GM23248 (cell line): ENCODE measurements at regions not wholly inside any gene's neighbourhood (a gene's known extent, or its start where the extent isn't known, plus 50 kb on each side); places are given as distances from the start of the nearest gene placed in this dataset.

Source experiments
- DNase-seq: peaks from one replicate; pipeline ENCODE4 v3.0.0-alpha.2; 2015
- H2AFZ ChIP-seq: fragments of 200-600 bp; sonication (generic); 2 replicates; pipeline ENCODE4 v1.6.1; 2016; ENCODE audit warnings: antibody characterized with exemption
- H3F3A ChIP-seq: fragments of 200-600 bp; sonication (generic); 2 replicates; pipeline ENCODE4 v1.6.1; 2016; ENCODE audit warnings: mild to moderate bottlenecking, antibody characterized with exemption, mixed run types; ENCODE audit not compliant: insufficient read depth
- H3K27ac ChIP-seq: fragments of 200-600 bp; sonication (generic); 2 replicates; pipeline ENCODE4 v1.5.1; 2016; ENCODE audit warnings: mild to moderate bottlenecking
- H3K27me3 ChIP-seq: fragments of 200-600 bp; sonication (generic); replicated peaks from 2 replicates; pipeline ENCODE4 v1.6.1; 2016; ENCODE audit warnings: mild to moderate bottlenecking; ENCODE audit not compliant: insufficient read depth
- H3K36me3 ChIP-seq: fragments of 200-600 bp; sonication (generic); 2 replicates; pipeline ENCODE4 v1.6.1; 2016; ENCODE audit warnings: low read depth, mild to moderate bottlenecking
- H3K4me1 ChIP-seq: fragments of 200-600 bp; sonication (generic); 2 replicates; pipeline ENCODE4 v1.6.1; 2016; ENCODE audit warnings: mild to moderate bottlenecking; ENCODE audit not compliant: insufficient read depth
- H3K4me2 ChIP-seq: fragments of 200-600 bp; sonication (generic); one replicate; pipeline ENCODE4 v1.6.1; 2016; ENCODE audit warnings: mild to moderate bottlenecking; ENCODE audit not compliant: unreplicated experiment
- H3K4me3 ChIP-seq: fragments of 200-600 bp; sonication (generic); 2 replicates; pipeline ENCODE4 v1.5.1; 2016; ENCODE audit warnings: mild to moderate bottlenecking
- H3K79me2 ChIP-seq: fragments of 200-600 bp; sonication (generic); 2 replicates; pipeline ENCODE4 v1.6.1; 2016; ENCODE audit warnings: mild to moderate bottlenecking; ENCODE audit not compliant: insufficient read depth
- H3K9ac ChIP-seq: fragments of 200-600 bp; sonication (generic); 2 replicates; pipeline ENCODE4 v1.6.1; 2016; ENCODE audit warnings: mild to moderate bottlenecking
- H3K9me2 ChIP-seq: fragments of 200-600 bp; sonication (generic); 2 replicates; pipeline ENCODE4 v1.6.1; 2016; ENCODE audit warnings: mixed run types, mild to moderate bottlenecking, moderate library complexity; ENCODE audit not compliant: insufficient read depth
- H3K9me3 ChIP-seq: fragments of 200-600 bp; sonication (generic); one replicate; pipeline ENCODE4 v1.6.1; 2017; ENCODE audit warnings: low read depth
- H4K20me1 ChIP-seq: fragments of 200-600 bp; sonication (generic); 2 replicates; pipeline ENCODE4 v1.6.0; 2016; ENCODE audit not compliant: insufficient read depth
- EZH2 ChIP-seq: fragments of 200-600 bp; sonication (generic); IDR thresholded peaks from 2 replicates; pipeline ENCODE4 v1.6.1; 2018; ENCODE audit warnings: antibody characterized with exemption, mild to moderate bottlenecking; ENCODE audit not compliant: insufficient read depth, poor library complexity, severe bottlenecking
- EZH2phosphoT487 ChIP-seq: fragments of 200-600 bp; sonication (generic); IDR thresholded peaks from 2 replicates; pipeline ENCODE4 v1.6.1; 2018; ENCODE audit warnings: antibody characterized with exemption, moderate library complexity, mild to moderate bottlenecking, low read depth; ENCODE audit not compliant: insufficient read depth
- WGBS, 2 experiments: methylation state at CpG; one replicate each; pipeline ENCODE4 v1.1.6; 2015 to 2017; ENCODE audit warnings: low lambda C conversion rate in 2 of 2, low coverage in 1 of 2; ENCODE audit errors: missing lambda C conversion rate in 2 of 2; 5-methylcytosine and 5-hydroxymethylcytosine counted together
- in situ Hi-C: fragments of 300-500 bp; cut with MboI; formaldehyde crosslinking; loops from 2 replicates; pipeline ENCODE4 v1.15.0; 2020

- peak overlapping the region; percentile 60 for H3K27ac ChIP-seq
- no peak overlapping the region for H3K4me2 ChIP-seq
- no peaks in the 10 kb centered on the region for H3K9me3 ChIP-seq
- H3K36me3 ChIP-seq: no peaks in the 10 kb centered on the region
- H2AFZ ChIP-seq: no peak overlapping the region
- H3K79me2 ChIP-seq: no peaks in the 10 kb centered on the region
- in situ Hi-C loops: no loop called here
- no peaks in the 10 kb centered on the region for H3K9me2 ChIP-seq
- H3F3A ChIP-seq: peaks cover 15% of the 10 kb centered on the region
- TF ChIP-seq EZH2 (no peak), EZH2phosphoT487 (no peak)
- WGBS, 2 experiments: 0 to 4% methylated on average over 2 of the region's 2 CpGs
- peak overlapping the region; percentile 13; the same call in 1 of the 2 replicates for H3K9ac ChIP-seq
- H4K20me1 ChIP-seq: no peaks in the 10 kb centered on the region
- no peak for DNase-seq
- H3K4me3 ChIP-seq: no peak overlapping the region
- peaks cover 23% of the 10 kb centered on the region for H3K4me1 ChIP-seq
- H3K27me3 ChIP-seq: no peaks in the 10 kb centered on the region
Observed at GRCh38 chr10:78932054-78932386, 136.7 kb upstream of the ZMIZ1 start.

GRCh38 chr10:78932861-78933260, 135.9 kb upstream of the ZMIZ1 start:
- no peak overlapping the region for H2AFZ ChIP-seq
- no peaks in the 10 kb centered on the region for H3K36me3 ChIP-seq
- H3F3A ChIP-seq: peaks cover 15% of the 10 kb centered on the region
- H4K20me1 ChIP-seq: no peaks in the 10 kb centered on the region
- TF ChIP-seq EZH2phosphoT487 (no peak), EZH2 (no peak)
- H3K79me2 ChIP-seq: no peaks in the 10 kb centered on the region
- no peaks in the 10 kb centered on the region for H3K9me2 ChIP-seq
- H3K9ac ChIP-seq: no peak overlapping the region
- WGBS, 2 experiments: 97 to 98% methylated on average over 9 of the region's 9 CpGs
- DNase-seq: no peak
- no peak overlapping the region for H3K4me2 ChIP-seq
- in situ Hi-C loops: no loop called here
- no peak overlapping the region for H3K4me3 ChIP-seq
- H3K4me1 ChIP-seq: peaks cover 23% of the 10 kb centered on the region
- H3K9me3 ChIP-seq: no peaks in the 10 kb centered on the region
- no peak overlapping the region for H3K27ac ChIP-seq
- H3K27me3 ChIP-seq: no peaks in the 10 kb centered on the region

DNA sequence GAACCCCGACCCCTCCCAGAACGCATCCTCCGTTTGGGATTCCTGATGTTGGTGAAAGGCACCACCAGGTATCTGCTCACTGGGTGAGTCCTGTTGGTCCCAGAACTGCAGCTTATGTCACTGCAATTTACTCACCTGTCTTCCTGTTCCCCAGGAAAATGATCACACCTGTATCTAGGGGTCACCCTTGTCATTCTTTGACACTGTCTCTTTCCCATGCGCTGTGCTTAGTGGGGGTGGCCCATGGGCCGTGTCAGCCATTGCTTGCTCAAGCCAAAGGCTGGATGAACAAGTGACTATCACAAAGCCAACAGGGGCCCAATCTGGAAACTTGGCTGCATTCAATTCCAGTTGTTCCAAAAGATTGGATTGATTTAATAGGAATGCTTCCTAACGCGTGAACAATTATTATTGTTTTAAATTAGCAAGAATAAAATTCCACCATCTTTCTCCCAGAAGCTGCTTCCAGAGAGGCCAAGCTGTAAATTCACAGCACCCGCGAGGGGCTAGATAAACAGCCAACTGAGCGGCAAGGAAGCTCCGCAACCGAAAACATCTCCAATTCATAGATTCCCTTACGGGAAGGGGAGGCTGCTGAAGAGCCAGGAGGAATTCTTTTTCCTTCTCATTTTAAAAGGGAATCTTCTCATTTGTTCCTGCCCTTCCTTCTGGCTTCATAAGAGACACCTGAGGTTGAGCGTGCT, 134.8 kb upstream of the ZMIZ1 start:
- Histone ChIP-seq H3K9ac (no peak overlapping the region), H3K4me2 (no peak overlapping the region), H3K79me2 (no peaks in the 10 kb centered on the region), H3K27ac (no peak overlapping the region), H3K4me3 (no peak overlapping the region), H3K4me1 (peaks cover 23% of the 10 kb centered on the region), H3K36me3 (no peaks in the 10 kb centered on the region), H3K9me2 (no peaks in the 10 kb centered on the region), H4K20me1 (no peaks in the 10 kb centered on the region), H3K9me3 (no peaks in the 10 kb centered on the region), H3F3A (peaks cover 15% of the 10 kb centered on the region), H2AFZ (no peak overlapping the region), H3K27me3 (no peaks in the 10 kb centered on the region)
- WGBS, 2 experiments: 91 to 93% methylated on average over 14 of the region's 14 CpGs
- no peak for DNase-seq
- in situ Hi-C loops: no loop called here
- no peak for TF ChIP-seq EZH2phosphoT487
- no peak for TF ChIP-seq EZH2

GRCh38 chr10:78934532-78934898, 134.3 kb upstream of the ZMIZ1 start:
- DNase-seq: peak; percentile 41
- Histone ChIP-seq H3K9me3 (no peaks in the 10 kb centered on the region), H3K36me3 (no peaks in the 10 kb centered on the region), H3K79me2 (no peaks in the 10 kb centered on the region), H3K4me1 (peaks cover 23% of the 10 kb centered on the region), H3K9ac (no peak overlapping the region), H3K9me2 (no peaks in the 10 kb centered on the region), H3F3A (peaks cover 15% of the 10 kb centered on the region), H3K4me3 (no peak overlapping the region), H3K27ac (no peak overlapping the region), H2AFZ (no peak overlapping the region), H3K4me2 (no peak overlapping the region), H3K27me3 (no peaks in the 10 kb centered on the region), H4K20me1 (no peaks in the 10 kb centered on the region)
- TF ChIP-seq EZH2phosphoT487: no peak
- no peak for TF ChIP-seq EZH2
- in situ Hi-C loops: no loop called here
- WGBS, 2 experiments: 80 to 87% methylated on average over 3 of the region's 3 CpGs
